ENCODE measurements at regions not wholly inside any gene's neighbourhood (a gene's known extent, or its start where the extent isn't known, plus 50 kb on each side); places are given as distances from the start of the nearest gene placed in this dataset.

DNA sequence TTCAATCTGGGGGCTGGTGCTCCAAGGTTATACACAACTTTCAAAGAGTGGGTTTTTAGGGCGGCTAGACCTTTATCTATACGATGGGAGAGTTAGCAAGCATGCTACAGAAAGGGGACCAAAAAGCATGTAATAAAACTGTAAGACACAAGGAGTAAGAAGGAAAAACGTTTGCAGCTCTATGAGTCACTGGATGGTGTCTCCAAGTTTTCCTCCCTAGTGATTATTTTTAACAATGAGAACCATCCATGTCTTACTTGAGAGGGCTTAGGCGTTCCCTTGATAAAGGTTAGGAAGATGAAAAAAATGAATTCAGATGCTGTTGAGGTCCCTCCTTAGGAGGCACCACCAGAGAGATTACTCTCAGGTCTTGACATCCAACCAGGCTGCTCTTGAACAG is 75.9 kb downstream of the HRH4 start:
- no peak overlapping the region for H3K4me3 ChIP-seq
- no peaks in the 10 kb centered on the region for H3K9me3 ChIP-seq (replicated peaks in 1 of 3)
- DNase-seq: no peak
- no peaks in the 10 kb centered on the region for H3K4me1 ChIP-seq (replicated peaks in 1 of 2)
- 50 to 57% (median 53%) methylated on average over 4 of the region's 4 CpGs for WGBS, 4 donors
- no peak overlapping the region for H3K27ac ChIP-seq
- TF ChIP-seq, protein P1, sequence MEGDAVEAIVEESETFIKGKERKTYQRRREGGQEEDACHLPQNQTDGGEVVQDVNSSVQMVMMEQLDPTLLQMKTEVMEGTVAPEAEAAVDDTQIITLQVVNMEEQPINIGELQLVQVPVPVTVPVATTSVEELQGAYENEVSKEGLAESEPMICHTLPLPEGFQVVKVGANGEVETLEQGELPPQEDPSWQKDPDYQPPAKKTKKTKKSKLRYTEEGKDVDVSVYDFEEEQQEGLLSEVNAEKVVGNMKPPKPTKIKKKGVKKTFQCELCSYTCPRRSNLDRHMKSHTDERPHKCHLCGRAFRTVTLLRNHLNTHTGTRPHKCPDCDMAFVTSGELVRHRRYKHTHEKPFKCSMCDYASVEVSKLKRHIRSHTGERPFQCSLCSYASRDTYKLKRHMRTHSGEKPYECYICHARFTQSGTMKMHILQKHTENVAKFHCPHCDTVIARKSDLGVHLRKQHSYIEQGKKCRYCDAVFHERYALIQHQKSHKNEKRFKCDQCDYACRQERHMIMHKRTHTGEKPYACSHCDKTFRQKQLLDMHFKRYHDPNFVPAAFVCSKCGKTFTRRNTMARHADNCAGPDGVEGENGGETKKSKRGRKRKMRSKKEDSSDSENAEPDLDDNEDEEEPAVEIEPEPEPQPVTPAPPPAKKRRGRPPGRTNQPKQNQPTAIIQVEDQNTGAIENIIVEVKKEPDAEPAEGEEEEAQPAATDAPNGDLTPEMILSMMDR (IDR thresholded peaks at IDR 0.05): no peak
- TF ChIP-seq POLR2A (IDR thresholded peaks at IDR 0.05): no peak
- intact Hi-C loops (cut with DNase I): loop anchor here in 1 of 2 donors (10.0 kb wide), 1 partner anchor 1308 kb away; no protein-coding TSS in a partner anchor
- no peaks in the 10 kb centered on the region for H3K36me3 ChIP-seq (replicated peaks in 1 of 2)
- peaks cover 9% of the 10 kb centered on the region for H3K27me3 ChIP-seq

DNA sequence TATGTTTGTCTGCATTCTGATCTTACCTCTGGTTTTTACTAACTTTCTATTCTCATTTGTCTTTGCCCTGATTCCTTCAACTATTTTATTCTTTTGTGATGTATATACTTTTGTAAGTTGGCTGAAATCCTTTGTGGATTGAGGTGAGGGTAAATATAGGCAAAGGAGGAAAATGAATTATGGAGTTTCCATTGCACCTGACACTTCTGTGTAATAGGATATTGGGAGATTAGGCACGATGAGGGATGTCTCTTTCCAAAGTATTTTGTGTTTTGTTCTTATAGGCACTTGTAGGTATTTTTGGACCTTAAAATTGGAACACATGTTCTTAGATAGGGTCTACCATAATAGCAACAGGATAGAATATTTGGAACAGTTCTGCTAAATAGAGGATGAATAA is 76.4 kb downstream of the HRH4 start:
- no peaks in the 10 kb centered on the region for H3K9me3 ChIP-seq (replicated peaks in 1 of 3)
- no peaks in the 10 kb centered on the region for H3K36me3 ChIP-seq (replicated peaks in 1 of 2)
- H3K27me3 ChIP-seq: peaks cover 8% of the 10 kb centered on the region
- TF ChIP-seq, protein P1 (IDR thresholded peaks at IDR 0.05): no peak
- no peak for TF ChIP-seq POLR2A (IDR thresholded peaks at IDR 0.05)
- no peak for DNase-seq
- H3K4me1 ChIP-seq (replicated peaks in 1 of 2): no peaks in the 10 kb centered on the region
- 79 to 88% (median 86%) methylated on average over 1 of the region's 1 CpG for WGBS, 4 donors
- intact Hi-C loops (cut with DNase I): loop anchor here in 1 of 2 donors (10.0 kb wide), 1 partner anchor 1308 kb away; no protein-coding TSS in a partner anchor
- H3K27ac ChIP-seq: no peak overlapping the region
- no peak overlapping the region for H3K4me3 ChIP-seq

DNA sequence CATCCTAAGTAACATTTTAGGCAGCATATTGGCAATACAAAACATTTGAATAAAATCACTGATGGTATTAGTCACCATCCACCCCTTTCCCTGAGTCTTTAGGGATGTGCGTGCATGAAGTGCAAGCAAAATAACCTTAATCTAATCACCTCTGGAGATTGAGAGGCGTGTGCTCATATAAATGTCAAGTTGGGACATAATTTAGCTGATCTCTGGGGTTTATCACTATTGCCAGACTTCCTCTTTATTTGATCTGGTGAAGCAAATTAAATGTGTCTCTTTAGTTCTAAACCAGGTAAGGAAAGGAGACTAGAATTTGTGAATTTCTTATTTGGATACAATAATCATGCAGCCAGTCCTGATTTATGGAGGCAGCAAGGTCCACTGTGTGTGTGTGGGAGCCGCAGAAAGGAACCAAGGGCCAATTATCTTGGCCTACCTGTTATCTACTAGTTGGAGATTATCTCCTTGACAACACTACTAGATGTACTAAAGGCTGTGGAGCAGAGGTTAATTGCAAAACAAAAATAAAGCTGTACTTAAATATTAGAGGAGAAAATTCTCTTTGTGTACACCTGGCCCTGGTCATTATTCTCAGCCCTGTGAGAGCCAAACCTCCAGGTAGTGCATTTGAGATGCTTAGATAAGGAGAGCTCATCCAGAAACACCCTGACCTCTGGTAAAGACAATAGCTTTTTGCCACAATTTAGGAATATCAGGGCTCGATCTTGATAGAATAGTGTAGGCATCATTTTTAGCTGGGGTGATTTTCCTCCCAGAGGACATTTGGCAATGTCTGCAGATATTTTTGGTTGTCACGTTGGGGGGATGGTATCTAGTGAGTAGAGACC is 78.2 kb downstream of the HRH4 start:
- WGBS, 4 donors: 59 to 72% (median 67%) methylated on average over 5 of the region's 5 CpGs
- no peak overlapping the region for H3K27ac ChIP-seq
- intact Hi-C loops (cut with DNase I): loop anchor here in 1 of 2 donors (10.0 kb wide), 1 partner anchor 1306 kb away; no protein-coding TSS in a partner anchor
- no peaks in the 10 kb centered on the region for H3K9me3 ChIP-seq (replicated peaks in 1 of 3)
- no peaks in the 10 kb centered on the region for H3K4me1 ChIP-seq (replicated peaks in 1 of 2)
- DNase-seq: no peak
- no peak overlapping the region for H3K4me3 ChIP-seq
- H3K36me3 ChIP-seq (replicated peaks in 1 of 2): no peaks in the 10 kb centered on the region
- TF ChIP-seq POLR2A (IDR thresholded peaks at IDR 0.05): no peak
- TF ChIP-seq, protein P1 (IDR thresholded peaks at IDR 0.05): no peak
- H3K27me3 ChIP-seq: no peaks in the 10 kb centered on the region

DNA sequence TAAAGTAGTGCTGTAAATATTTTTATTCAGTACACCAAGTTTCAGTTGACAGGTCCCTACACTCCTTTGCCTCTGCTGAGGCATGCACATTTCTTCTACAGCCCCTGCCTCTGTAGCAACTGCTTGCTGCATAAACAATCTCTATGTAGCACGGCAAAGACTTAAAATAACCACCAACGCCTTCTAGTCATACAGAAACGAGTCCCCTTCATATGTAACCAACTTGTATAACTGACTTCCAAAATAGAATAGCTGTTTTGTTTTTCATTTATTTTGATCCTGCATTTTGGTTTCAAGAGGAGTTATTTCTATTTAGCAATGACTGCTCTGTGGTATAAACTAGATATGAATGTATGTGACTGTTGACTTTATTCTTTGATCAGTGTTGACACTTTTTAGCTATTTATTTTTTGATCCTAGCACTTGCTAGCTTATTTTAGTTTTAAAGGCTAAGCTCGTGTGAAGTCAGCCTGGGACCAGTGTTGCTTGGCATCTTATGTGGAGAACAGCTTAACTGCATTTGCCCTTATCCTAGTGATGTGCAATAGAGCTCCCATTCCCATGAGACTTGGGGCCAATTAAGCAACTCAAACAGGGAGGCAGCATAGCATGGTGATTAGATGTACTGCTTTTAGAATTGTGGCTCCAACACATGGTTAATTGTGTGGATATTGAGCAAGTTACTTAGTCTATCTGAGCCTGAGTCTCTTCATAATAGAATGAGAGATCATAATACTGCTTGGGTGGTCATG is 79.6 kb downstream of the HRH4 start:
- TF ChIP-seq, protein P1 (IDR thresholded peaks at IDR 0.05): no peak
- TF ChIP-seq POLR2A (IDR thresholded peaks at IDR 0.05): no peak
- Histone ChIP-seq H3K4me1 (replicated peaks in 1 of 2) (no peaks in the 10 kb centered on the region), H3K36me3 (replicated peaks in 1 of 2) (no peaks in the 10 kb centered on the region), H3K4me3 (no peak overlapping the region), H3K27me3 (no peaks in the 10 kb centered on the region), H3K27ac (no peak overlapping the region), H3K9me3 (replicated peaks in 1 of 3) (no peaks in the 10 kb centered on the region)
- intact Hi-C loops (cut with DNase I): loop anchor here in 1 of 2 donors (10.0 kb wide), 1 partner anchor 1305 kb away; no protein-coding TSS in a partner anchor
- WGBS, 4 donors: 73 to 88% (median 76%) methylated on average over 4 of the region's 4 CpGs
- no peak for DNase-seq

Measured in adrenal gland (tissue), 9 donors.